ENCODE measurements at regions not wholly inside any gene's neighbourhood (a gene's known extent, or its start where the extent isn't known, plus 50 kb on each side); places are given as distances from the start of the nearest gene placed in this dataset.

DNA sequence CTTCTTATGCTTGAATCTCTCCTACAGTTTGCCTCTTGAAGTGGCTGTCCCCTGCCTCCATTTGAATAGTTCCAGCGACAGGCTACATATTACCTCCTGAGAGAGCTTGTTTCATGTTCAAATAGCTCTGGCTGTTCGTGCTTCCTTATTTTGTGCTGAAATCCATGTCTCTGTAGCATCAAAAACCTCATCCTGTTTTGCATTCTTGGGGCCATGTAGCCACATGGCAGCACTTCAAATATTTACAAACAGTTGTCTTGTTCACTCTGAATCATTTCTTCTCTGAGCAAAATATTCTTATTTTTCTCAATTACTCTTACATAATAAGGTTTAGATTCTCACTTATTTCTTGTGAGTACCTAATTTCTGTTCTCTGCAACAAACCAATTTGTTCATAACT is 1243.1 kb upstream of the NXPH2 start:
- TF ChIP-seq KLF16 (IDR thresholded peaks at IDR 0.05): no peak
- TF ChIP-seq, protein P1, sequence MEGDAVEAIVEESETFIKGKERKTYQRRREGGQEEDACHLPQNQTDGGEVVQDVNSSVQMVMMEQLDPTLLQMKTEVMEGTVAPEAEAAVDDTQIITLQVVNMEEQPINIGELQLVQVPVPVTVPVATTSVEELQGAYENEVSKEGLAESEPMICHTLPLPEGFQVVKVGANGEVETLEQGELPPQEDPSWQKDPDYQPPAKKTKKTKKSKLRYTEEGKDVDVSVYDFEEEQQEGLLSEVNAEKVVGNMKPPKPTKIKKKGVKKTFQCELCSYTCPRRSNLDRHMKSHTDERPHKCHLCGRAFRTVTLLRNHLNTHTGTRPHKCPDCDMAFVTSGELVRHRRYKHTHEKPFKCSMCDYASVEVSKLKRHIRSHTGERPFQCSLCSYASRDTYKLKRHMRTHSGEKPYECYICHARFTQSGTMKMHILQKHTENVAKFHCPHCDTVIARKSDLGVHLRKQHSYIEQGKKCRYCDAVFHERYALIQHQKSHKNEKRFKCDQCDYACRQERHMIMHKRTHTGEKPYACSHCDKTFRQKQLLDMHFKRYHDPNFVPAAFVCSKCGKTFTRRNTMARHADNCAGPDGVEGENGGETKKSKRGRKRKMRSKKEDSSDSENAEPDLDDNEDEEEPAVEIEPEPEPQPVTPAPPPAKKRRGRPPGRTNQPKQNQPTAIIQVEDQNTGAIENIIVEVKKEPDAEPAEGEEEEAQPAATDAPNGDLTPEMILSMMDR (IDR thresholded peaks at IDR 0.05 in 2 of 3, conservative IDR thresholded peaks at IDR 0.05 in 1 of 3; ENCODE audit: insufficient read depth in 2 of 3, low read depth in 1 of 3, low read length in 3 of 3): no peak
- no peak for TF ChIP-seq ZNF586 (CRISPR knock-in tag; conservative IDR thresholded peaks at IDR 0.05)
- TF ChIP-seq BHLHE40 (IDR thresholded peaks at IDR 0.05; ENCODE audit: low read length): no peak
- TF ChIP-seq ZFP1 (CRISPR knock-in tag; IDR thresholded peaks at IDR 0.05): no peak
- TF ChIP-seq RFX5 (IDR thresholded peaks at IDR 0.05; ENCODE audit: low read depth, low read length): no peak
- TF ChIP-seq NR2C2 (CRISPR knock-in tag; IDR thresholded peaks at IDR 0.05): no peak
- TF ChIP-seq NR2C2 (tag; IDR thresholded peaks at IDR 0.05): no peak
